ENCODE measurements at regions not wholly inside any gene's neighbourhood (a gene's known extent, or its start where the extent isn't known, plus 50 kb on each side); places are given as distances from the start of the nearest gene placed in this dataset.
"Not testable (repeated sequence)": the region's sequence is repeated elsewhere in the genome, so short reads cannot be mapped to it uniquely, and the experiment has no call there.

DNA sequence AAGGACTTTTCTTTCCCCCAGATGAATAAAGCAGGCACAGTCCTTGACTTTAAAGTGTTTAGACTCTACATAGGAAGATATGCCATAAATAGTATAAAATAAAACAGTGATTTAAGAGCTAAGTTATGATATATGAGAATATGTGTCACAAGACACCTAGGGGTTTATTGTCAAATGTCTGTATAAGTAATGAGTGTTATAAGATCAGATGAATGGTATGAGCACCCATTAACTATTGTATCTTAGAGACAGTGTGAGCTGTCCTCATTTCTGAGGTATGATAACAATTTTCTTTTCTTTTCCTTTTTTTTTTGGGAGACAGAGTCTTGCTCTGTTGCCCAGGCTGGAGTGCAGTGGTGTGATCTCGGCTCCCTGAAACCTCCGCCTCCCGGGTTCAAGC lies 365.3 kb downstream of the RND3 start:
- no peak for TF ChIP-seq SNAI2 (CRISPR knock-in tag; IDR thresholded peaks at IDR 0.05)
- TF ChIP-seq CSDC2 (CRISPR knock-in tag; IDR thresholded peaks at IDR 0.05), result no peak
- TF ChIP-seq, protein P1, sequence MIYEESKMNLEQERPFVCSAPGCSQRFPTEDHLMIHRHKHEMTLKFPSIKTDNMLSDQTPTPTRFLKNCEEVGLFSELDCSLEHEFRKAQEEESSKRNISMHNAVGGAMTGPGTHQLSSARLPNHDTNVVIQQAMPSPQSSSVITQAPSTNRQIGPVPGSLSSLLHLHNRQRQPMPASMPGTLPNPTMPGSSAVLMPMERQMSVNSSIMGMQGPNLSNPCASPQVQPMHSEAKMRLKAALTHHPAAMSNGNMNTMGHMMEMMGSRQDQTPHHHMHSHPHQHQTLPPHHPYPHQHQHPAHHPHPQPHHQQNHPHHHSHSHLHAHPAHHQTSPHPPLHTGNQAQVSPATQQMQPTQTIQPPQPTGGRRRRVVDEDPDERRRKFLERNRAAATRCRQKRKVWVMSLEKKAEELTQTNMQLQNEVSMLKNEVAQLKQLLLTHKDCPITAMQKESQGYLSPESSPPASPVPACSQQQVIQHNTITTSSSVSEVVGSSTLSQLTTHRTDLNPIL (CRISPR knock-in tag; IDR thresholded peaks at IDR 0.05; ENCODE audit: low read depth), result no peak

DNA sequence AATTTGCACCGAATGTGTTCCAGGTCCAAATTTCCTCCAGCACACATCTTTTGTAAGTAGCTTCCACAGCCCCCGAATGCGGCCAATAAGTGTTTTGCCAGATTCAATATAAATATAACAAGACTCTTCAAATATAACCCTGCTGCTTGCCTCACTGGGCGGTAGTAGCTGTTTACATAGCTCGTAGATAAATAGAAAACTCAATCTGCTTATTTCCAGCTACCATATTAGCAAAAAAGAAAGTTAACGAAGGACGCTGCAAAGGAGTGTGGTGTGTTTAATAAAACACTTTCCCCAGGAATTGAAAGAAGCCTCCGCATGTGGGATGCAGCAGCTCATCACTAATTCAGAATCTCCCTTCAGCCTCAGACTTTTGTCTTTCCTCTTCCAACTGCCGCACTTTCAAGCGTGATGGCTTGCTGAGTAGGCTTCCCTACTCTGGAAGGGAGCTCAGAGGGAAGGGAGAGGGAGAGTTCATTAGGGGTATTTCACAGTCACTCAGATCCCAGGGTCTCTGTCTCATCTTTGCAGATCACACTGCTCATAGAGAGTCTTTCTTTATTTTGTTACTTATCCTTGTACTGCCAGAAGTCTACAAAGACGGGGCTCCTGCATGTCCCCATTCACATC lies 367.0 kb downstream of the RND3 start:
- TF ChIP-seq, protein P2, sequence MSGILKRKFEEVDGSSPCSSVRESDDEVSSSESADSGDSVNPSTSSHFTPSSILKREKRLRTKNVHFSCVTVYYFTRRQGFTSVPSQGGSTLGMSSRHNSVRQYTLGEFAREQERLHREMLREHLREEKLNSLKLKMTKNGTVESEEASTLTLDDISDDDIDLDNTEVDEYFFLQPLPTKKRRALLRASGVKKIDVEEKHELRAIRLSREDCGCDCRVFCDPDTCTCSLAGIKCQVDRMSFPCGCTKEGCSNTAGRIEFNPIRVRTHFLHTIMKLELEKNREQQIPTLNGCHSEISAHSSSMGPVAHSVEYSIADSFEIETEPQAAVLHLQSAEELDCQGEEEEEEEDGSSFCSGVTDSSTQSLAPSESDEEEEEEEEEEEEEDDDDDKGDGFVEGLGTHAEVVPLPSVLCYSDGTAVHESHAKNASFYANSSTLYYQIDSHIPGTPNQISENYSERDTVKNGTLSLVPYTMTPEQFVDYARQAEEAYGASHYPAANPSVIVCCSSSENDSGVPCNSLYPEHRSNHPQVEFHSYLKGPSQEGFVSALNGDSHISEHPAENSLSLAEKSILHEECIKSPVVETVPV (CRISPR knock-in tag; IDR thresholded peaks at IDR 0.05), result no peak
- TF ChIP-seq ZFP30 (CRISPR knock-in tag; IDR thresholded peaks at IDR 0.05) (no peak), PPARA (CRISPR knock-in tag; IDR thresholded peaks at IDR 0.05; ENCODE audit: borderline replicate concordance) (no peak), PATZ1 (CRISPR knock-in tag; IDR thresholded peaks at IDR 0.05; ENCODE audit: borderline replicate concordance) (no peak), ZC3H10 (CRISPR knock-in tag; IDR thresholded peaks at IDR 0.05) (no peak), TOX (CRISPR knock-in tag; IDR thresholded peaks at IDR 0.05; ENCODE audit: borderline replicate concordance) (no peak), ESRRG (CRISPR knock-in tag; IDR thresholded peaks at IDR 0.05) (no peak), ZNF70 (CRISPR knock-in tag; IDR thresholded peaks at IDR 0.05) (no peak), TCF4 (CRISPR knock-in tag; IDR thresholded peaks at IDR 0.05; ENCODE audit: borderline replicate concordance) (no peak), ZFP3 (CRISPR knock-in tag; IDR thresholded peaks at IDR 0.05) (no peak), OSR1 (CRISPR knock-in tag; IDR thresholded peaks at IDR 0.05) (no peak), RARB (CRISPR knock-in tag; IDR thresholded peaks at IDR 0.05) (no peak), ARNTL (CRISPR knock-in tag; IDR thresholded peaks at IDR 0.05; ENCODE audit: borderline replicate concordance, low read depth) (no peak), ISL1 (CRISPR knock-in tag; IDR thresholded peaks at IDR 0.05) (no peak), SNAI2 (CRISPR knock-in tag; IDR thresholded peaks at IDR 0.05) (no peak), POU6F1 (CRISPR knock-in tag; IDR thresholded peaks at IDR 0.05; ENCODE audit: borderline replicate concordance, low read depth) (no peak)

More for the DNA sequence above, 365.3 kb downstream of the RND3 start:
- no peak for ATAC-seq

GRCh38 chr2:150119819-150120218 lies 367.6 kb downstream of the RND3 start:
- no peak for TF ChIP-seq ARNTL (CRISPR knock-in tag; IDR thresholded peaks at IDR 0.05; ENCODE audit: borderline replicate concordance, low read depth)
- TF ChIP-seq, protein P1 (CRISPR knock-in tag; IDR thresholded peaks at IDR 0.05; ENCODE audit: low read depth), result no peak
- TF ChIP-seq ESRRG (CRISPR knock-in tag; IDR thresholded peaks at IDR 0.05), result no peak
- no peak for TF ChIP-seq ZC3H10 (CRISPR knock-in tag; IDR thresholded peaks at IDR 0.05)
- TF ChIP-seq TOX (CRISPR knock-in tag; IDR thresholded peaks at IDR 0.05; ENCODE audit: borderline replicate concordance), result no peak
- TF ChIP-seq SNAI2 (CRISPR knock-in tag; IDR thresholded peaks at IDR 0.05), result no peak
- TF ChIP-seq ZNF70 (CRISPR knock-in tag; IDR thresholded peaks at IDR 0.05), result no peak
- no peak for TF ChIP-seq OSR1 (CRISPR knock-in tag; IDR thresholded peaks at IDR 0.05)
- no peak for TF ChIP-seq POU6F1 (CRISPR knock-in tag; IDR thresholded peaks at IDR 0.05; ENCODE audit: borderline replicate concordance, low read depth)
- no peak for TF ChIP-seq BACH2 (CRISPR knock-in tag; IDR thresholded peaks at IDR 0.05; ENCODE audit: borderline replicate concordance)
- TF ChIP-seq ZNF8 (CRISPR knock-in tag; IDR thresholded peaks at IDR 0.05), result no peak
- TF ChIP-seq PPARA (CRISPR knock-in tag; IDR thresholded peaks at IDR 0.05; ENCODE audit: borderline replicate concordance), result no peak
- TF ChIP-seq PATZ1 (CRISPR knock-in tag; IDR thresholded peaks at IDR 0.05; ENCODE audit: borderline replicate concordance), result no peak
- TF ChIP-seq GLIS3 (CRISPR knock-in tag; IDR thresholded peaks at IDR 0.05), result no peak
- no peak for TF ChIP-seq ZFP30 (CRISPR knock-in tag; IDR thresholded peaks at IDR 0.05)
- TF ChIP-seq RARB (CRISPR knock-in tag; IDR thresholded peaks at IDR 0.05), result no peak
- no peak for TF ChIP-seq TCF4 (CRISPR knock-in tag; IDR thresholded peaks at IDR 0.05; ENCODE audit: borderline replicate concordance)
- TF ChIP-seq, protein P2 (CRISPR knock-in tag; IDR thresholded peaks at IDR 0.05), result no peak
- TF ChIP-seq ZFP3 (CRISPR knock-in tag; IDR thresholded peaks at IDR 0.05), result no peak
- TF ChIP-seq ISL1 (CRISPR knock-in tag; IDR thresholded peaks at IDR 0.05), result no peak

More for the DNA sequence above, 367.0 kb downstream of the RND3 start:
- no peak for ATAC-seq

DNA sequence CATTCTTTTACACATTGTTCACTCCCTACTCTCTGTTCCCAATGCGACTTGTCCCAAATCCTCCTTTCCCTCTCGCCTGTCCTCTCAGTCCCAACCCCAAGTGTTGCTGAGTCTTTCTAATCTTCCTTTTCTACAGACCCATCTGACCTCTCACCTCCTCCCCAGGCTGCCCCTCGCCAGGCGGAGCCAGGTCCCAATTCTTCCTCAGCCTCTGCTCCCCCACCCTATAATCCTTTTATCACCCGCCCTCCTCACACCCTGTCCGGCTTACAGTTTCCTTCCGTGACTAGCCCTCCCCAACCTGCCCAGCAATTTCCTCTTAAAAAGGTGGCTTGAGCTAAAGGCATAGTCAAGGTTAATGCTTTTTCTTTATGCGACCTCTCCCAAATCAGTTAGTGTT lies 373.4 kb downstream of the RND3 start:
- ATAC-seq, result not testable (repeated sequence)

More at GRCh38 chr2:150119819-150120218, 367.6 kb downstream of the RND3 start:
- ATAC-seq, result no peak

Data from SK-N-SH treated with all-trans-retinoic acid at 6 μM for 48 hours (cell line).